Neural cell (in vitro differentiated cells): ENCODE measurements at regions not wholly inside any gene's neighbourhood (a gene's known extent, or its start where the extent isn't known, plus 50 kb on each side); places are given as distances from the start of the nearest gene placed in this dataset.

Source experiments
- H2AFZ ChIP-seq: fragments of 200-600, 300-800 bp; sonication (generic), shearing (Covaris generic); 2 replicates; pipeline ENCODE4 v1.6.0; 2014; ENCODE audit warnings: low read depth, mild to moderate bottlenecking, antibody characterized with exemption, low read length, moderate library complexity
- H3F3A ChIP-seq: fragments of 200-600 bp; shearing (Covaris generic); 2 replicates; pipeline ENCODE4 v1.6.1; 2016; ENCODE audit warnings: mild to moderate bottlenecking, moderate library complexity, mixed read lengths, antibody characterized with exemption, low read length; ENCODE audit not compliant: insufficient read depth, poor library complexity, severe bottlenecking
- H3K27ac ChIP-seq: fragments of 200-600, 300-800 bp; sonication (generic), shearing (Covaris generic); 2 replicates; pipeline ENCODE4 v1.5.1; 2014; ENCODE audit warnings: mild to moderate bottlenecking, low read length, moderate library complexity
- H3K27me3 ChIP-seq: fragments of 300-800, 200-600 bp; sonication (generic), shearing (Covaris generic); 2 replicates; pipeline ENCODE4 v1.6.0; 2014; ENCODE audit warnings: mild to moderate bottlenecking, low read depth, low read length, moderate library complexity; ENCODE audit not compliant: insufficient read depth
- H3K36me3 ChIP-seq: fragments of 300-800, 200-600 bp; sonication (generic), shearing (Covaris generic); 2 replicates; pipeline ENCODE4 v1.5.1; 2014; ENCODE audit warnings: mild to moderate bottlenecking, antibody characterized with exemption, low read length, moderate library complexity; ENCODE audit not compliant: insufficient read depth
- H3K4me2 ChIP-seq: fragments of 300-800, 200-600 bp; sonication (generic), shearing (Covaris generic); 2 replicates; pipeline ENCODE4 v1.6.0; 2014; ENCODE audit warnings: mild to moderate bottlenecking, low read length
- H3K4me3 ChIP-seq: fragments of 300-800, 200-600 bp; sonication (generic), shearing (Covaris generic); 2 replicates; pipeline ENCODE4 v1.5.1; 2014; ENCODE audit warnings: mild to moderate bottlenecking, low read length, moderate library complexity
- H3K79me2 ChIP-seq: fragments of 200-600 bp; shearing (Covaris generic); replicated peaks from 2 replicates; pipeline ENCODE4 v1.6.0; 2014; ENCODE audit warnings: mild to moderate bottlenecking, low read length, moderate library complexity; ENCODE audit not compliant: insufficient read depth
- H3K9ac ChIP-seq: fragments of 300-800, 200-600 bp; sonication (generic), shearing (Covaris generic); 2 replicates; pipeline ENCODE4 v1.6.1; 2016; ENCODE audit warnings: mild to moderate bottlenecking, low read length, mixed read lengths
- H3K9me2 ChIP-seq: fragments of 200-600 bp; shearing (Covaris generic); 2 replicates; pipeline ENCODE4 v1.6.1; 2016; ENCODE audit warnings: mild to moderate bottlenecking, low read length, mixed read lengths; ENCODE audit not compliant: insufficient read depth
- H3K9me3 ChIP-seq: fragments of 200-600, 300-800 bp; sonication (generic), shearing (Covaris generic); 2 replicates; pipeline ENCODE4 v1.6.1; 2016; ENCODE audit warnings: mild to moderate bottlenecking, mixed run types, low read length, moderate library complexity, mixed read lengths
- H4K20me1 ChIP-seq: fragments of 200-600 bp; shearing (Covaris generic); 2 replicates; pipeline ENCODE4 v1.6.1; 2016; ENCODE audit warnings: mild to moderate bottlenecking, mixed run types; ENCODE audit not compliant: insufficient read depth
- CTCF ChIP-seq: fragments of 450-650 bp; IDR thresholded peaks from 2 replicates; pipeline ENCODE4 v1.5.1; 2014; ENCODE audit warnings: antibody characterized with exemption, mild to moderate bottlenecking, moderate library complexity; ENCODE audit not compliant: poor library complexity, severe bottlenecking
- EP300 ChIP-seq: fragments of 450-650 bp; conservative IDR thresholded peaks from 2 replicates; pipeline ENCODE4 v1.6.1; 2014; ENCODE audit warnings: antibody characterized with exemption, mild to moderate bottlenecking, moderate library complexity; ENCODE audit not compliant: poor library complexity, severe bottlenecking
- EZH2 ChIP-seq: fragments of 200-600, 300-800 bp; shearing (Covaris generic), sonication (generic); IDR thresholded peaks from 2 replicates; pipeline ENCODE4 v1.6.1; 2014; ENCODE audit warnings: antibody characterized with exemption, low read length, borderline replicate concordance, mild to moderate bottlenecking; ENCODE audit not compliant: insufficient read depth, poor library complexity, severe bottlenecking
- MXI1 ChIP-seq: fragments of 450-650 bp; conservative IDR thresholded peaks from 2 replicates; pipeline ENCODE4 v1.6.1; 2014; ENCODE audit warnings: antibody characterized with exemption, mild to moderate bottlenecking; ENCODE audit not compliant: poor library complexity, severe bottlenecking
- POLR2AphosphoS5 ChIP-seq: IDR thresholded peaks from 2 replicates; pipeline ENCODE4 v1.6.1; 2012
- RAD21 ChIP-seq: fragments of 450-650 bp; conservative IDR thresholded peaks from 2 replicates; pipeline ENCODE4 v1.6.1; 2014; ENCODE audit warnings: antibody characterized with exemption, mild to moderate bottlenecking, moderate library complexity
- SMC3 ChIP-seq: fragments of 450-650 bp; conservative IDR thresholded peaks from 2 replicates; pipeline ENCODE4 v1.6.1; 2014; ENCODE audit warnings: antibody characterized with exemption, mild to moderate bottlenecking, moderate library complexity; ENCODE audit not compliant: poor library complexity
- TAF1 ChIP-seq: IDR thresholded peaks from 2 replicates; pipeline ENCODE4 v1.6.1; 2012; ENCODE audit warnings: low read depth
- TF ChIP-seq, protein P1 (sequence below): IDR thresholded peaks from 2 replicates; pipeline ENCODE4 v1.6.1; 2012; ENCODE audit warnings: borderline replicate concordance

DNA sequence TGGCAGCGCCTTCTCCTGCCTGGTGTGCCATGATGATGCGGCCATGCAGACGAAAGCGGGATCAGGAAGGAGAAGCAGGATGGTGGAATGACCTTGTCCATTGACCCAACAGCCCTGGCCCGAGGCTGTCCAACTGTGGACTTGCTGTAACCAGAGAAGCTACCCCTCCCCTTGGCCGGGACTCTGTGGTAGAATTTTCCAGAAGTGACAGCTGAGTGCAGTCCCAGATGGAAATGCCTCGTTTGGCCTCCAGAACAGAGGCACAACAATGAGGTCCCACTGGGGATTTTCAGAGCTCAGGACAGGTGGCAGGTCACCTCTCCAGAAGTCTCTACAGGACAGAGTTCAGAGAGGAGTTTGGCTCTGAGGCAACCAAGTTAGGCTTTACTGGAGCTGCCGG is 299.2 kb upstream of the CDH4 start:
- Histone ChIP-seq H4K20me1 (no peaks in the 10 kb centered on the region), H3K36me3 (no peaks in the 10 kb centered on the region), H3K9me3 (no peaks in the 10 kb centered on the region), H3K4me3 (no peak overlapping the region), H3F3A (no peaks in the 10 kb centered on the region), H3K4me2 (no peak overlapping the region), H2AFZ (no peak overlapping the region), H3K27ac (no peak overlapping the region), H3K9ac (no peak overlapping the region), H3K27me3 (no peaks in the 10 kb centered on the region), H3K79me2 (no peaks in the 10 kb centered on the region), H3K9me2 (no peaks in the 10 kb centered on the region)
- TF ChIP-seq EP300 (no peak), MXI1 (no peak), POLR2AphosphoS5 (no peak), SMC3 (no peak)

DNA sequence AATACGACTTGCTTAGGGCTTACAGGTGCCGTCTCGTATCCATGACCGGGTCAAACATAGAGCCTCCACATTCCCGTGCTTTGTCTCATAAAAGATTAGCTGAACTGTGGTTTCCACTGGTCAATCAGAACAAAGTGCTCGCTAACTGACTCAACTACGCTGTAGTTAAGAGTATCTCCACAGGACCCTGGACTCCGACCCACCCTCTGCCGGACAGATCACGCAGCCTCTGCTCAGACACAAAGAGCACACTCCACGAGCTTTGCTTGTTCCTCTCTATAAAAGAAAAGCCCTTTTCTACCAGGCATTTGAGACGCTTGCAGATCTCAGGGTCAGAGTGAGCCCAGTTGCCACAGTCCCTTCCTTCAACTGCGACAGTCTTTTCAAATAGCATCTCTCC is 298.7 kb upstream of the CDH4 start:
- H3K9me2 ChIP-seq = no peaks in the 10 kb centered on the region
- no peak overlapping the region for H3K27ac ChIP-seq
- no peak for TF ChIP-seq RAD21
- TF ChIP-seq POLR2AphosphoS5 = no peak
- TF ChIP-seq SMC3 = no peak
- TF ChIP-seq EP300 = no peak
- TF ChIP-seq TAF1 = no peak
- no peak for TF ChIP-seq EZH2
- TF ChIP-seq, protein P1, sequence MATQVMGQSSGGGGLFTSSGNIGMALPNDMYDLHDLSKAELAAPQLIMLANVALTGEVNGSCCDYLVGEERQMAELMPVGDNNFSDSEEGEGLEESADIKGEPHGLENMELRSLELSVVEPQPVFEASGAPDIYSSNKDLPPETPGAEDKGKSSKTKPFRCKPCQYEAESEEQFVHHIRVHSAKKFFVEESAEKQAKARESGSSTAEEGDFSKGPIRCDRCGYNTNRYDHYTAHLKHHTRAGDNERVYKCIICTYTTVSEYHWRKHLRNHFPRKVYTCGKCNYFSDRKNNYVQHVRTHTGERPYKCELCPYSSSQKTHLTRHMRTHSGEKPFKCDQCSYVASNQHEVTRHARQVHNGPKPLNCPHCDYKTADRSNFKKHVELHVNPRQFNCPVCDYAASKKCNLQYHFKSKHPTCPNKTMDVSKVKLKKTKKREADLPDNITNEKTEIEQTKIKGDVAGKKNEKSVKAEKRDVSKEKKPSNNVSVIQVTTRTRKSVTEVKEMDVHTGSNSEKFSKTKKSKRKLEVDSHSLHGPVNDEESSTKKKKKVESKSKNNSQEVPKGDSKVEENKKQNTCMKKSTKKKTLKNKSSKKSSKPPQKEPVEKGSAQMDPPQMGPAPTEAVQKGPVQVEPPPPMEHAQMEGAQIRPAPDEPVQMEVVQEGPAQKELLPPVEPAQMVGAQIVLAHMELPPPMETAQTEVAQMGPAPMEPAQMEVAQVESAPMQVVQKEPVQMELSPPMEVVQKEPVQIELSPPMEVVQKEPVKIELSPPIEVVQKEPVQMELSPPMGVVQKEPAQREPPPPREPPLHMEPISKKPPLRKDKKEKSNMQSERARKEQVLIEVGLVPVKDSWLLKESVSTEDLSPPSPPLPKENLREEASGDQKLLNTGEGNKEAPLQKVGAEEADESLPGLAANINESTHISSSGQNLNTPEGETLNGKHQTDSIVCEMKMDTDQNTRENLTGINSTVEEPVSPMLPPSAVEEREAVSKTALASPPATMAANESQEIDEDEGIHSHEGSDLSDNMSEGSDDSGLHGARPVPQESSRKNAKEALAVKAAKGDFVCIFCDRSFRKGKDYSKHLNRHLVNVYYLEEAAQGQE = no peak
- no peak for TF ChIP-seq CTCF
- TF ChIP-seq MXI1 = no peak
- H3K9ac ChIP-seq = no peak overlapping the region
- H3K4me3 ChIP-seq = no peak overlapping the region
- H3K36me3 ChIP-seq = no peaks in the 10 kb centered on the region
- H3F3A ChIP-seq = no peaks in the 10 kb centered on the region
- no peaks in the 10 kb centered on the region for H3K79me2 ChIP-seq
- no peak overlapping the region for H3K4me2 ChIP-seq
- no peak overlapping the region for H2AFZ ChIP-seq
- H3K9me3 ChIP-seq = no peaks in the 10 kb centered on the region
- no peaks in the 10 kb centered on the region for H4K20me1 ChIP-seq
- no peaks in the 10 kb centered on the region for H3K27me3 ChIP-seq

GRCh38 chr20:60955706-60956105 is 296.4 kb upstream of the CDH4 start:
- Histone ChIP-seq H3K27ac (no peak overlapping the region), H3K9ac (no peak overlapping the region), H3K36me3 (no peaks in the 10 kb centered on the region), H3K9me2 (no peaks in the 10 kb centered on the region), H3F3A (no peaks in the 10 kb centered on the region), H3K27me3 (no peaks in the 10 kb centered on the region), H4K20me1 (no peaks in the 10 kb centered on the region), H3K9me3 (no peaks in the 10 kb centered on the region), H2AFZ (no peak overlapping the region), H3K4me3 (no peak overlapping the region), H3K79me2 (no peaks in the 10 kb centered on the region), H3K4me2 (no peak overlapping the region)
- no peak for TF ChIP-seq POLR2AphosphoS5
- TF ChIP-seq, protein P1 = no peak
- no peak for TF ChIP-seq RAD21
- TF ChIP-seq EZH2 = no peak
- TF ChIP-seq TAF1 = no peak
- TF ChIP-seq CTCF = no peak
- no peak for TF ChIP-seq EP300
- TF ChIP-seq SMC3 = no peak
